ENCODE measurements at regions not wholly inside any gene's neighbourhood (a gene's known extent, or its start where the extent isn't known, plus 50 kb on each side); places are given as distances from the start of the nearest gene placed in this dataset.

DNA sequence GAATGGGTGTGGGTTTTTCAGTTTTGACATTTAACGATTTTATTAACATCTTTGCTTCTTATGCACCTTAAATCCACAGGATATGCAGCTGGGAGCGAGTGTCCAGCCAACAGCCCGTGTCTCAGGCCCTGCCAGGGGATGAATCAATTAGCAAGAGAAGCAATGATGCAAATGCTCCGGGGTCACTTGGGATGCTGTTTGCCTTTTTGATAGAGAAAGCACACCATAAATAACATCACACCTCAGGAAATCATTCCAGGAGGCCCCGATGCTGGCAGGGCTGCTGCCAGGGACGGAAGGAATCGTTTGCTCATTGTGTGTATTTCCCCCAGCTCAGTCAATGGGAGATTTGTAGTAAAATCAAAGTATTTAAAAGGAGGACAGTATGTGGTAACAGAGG lies 394.0 kb upstream of the HNRNPA3 start:
- Histone ChIP-seq H3K4me3 (no peak overlapping the region), H3K9me3 (ENCODE audit: low read depth, low read length) (no peaks in the 10 kb centered on the region), H3K27ac (no peak overlapping the region), H3K36me3 (ENCODE audit: insufficient read depth, low read length) (no peaks in the 10 kb centered on the region), H3K9ac (ENCODE audit: insufficient read length) (no peak overlapping the region)
- no peak for DNase-seq (ENCODE audit: low read depth, low spot score)
- TF ChIP-seq FOXP2 (optimal IDR thresholded peaks at IDR 0.05; ENCODE audit: control extremely low read depth, extremely low read length, insufficient read depth) (no peak), EZH2 (IDR thresholded peaks at IDR 0.05) (no peak)

DNA sequence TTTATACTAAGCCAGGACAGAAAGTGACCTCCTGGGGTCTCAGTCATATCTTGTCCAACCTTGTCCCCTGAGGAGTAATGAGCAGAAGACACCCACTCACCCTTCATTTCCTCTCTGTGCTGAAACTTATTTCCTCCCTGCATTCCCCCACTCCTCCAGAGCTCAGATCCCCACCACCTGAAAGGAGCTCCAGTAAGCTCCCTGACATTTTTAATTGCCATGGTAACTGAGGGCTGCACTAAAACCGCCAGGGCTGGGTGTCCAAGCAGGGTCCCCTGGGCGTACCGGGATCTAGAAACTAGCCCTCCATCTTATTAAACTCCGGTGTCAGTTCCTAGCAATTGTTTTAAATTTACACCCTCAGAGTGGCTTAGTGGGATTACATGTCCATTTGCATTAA lies 393.3 kb upstream of the HNRNPA3 start:
- no peak for TF ChIP-seq FOXP2 (optimal IDR thresholded peaks at IDR 0.05; ENCODE audit: control extremely low read depth, extremely low read length, insufficient read depth)
- TF ChIP-seq POLR2AphosphoS5 (IDR thresholded peaks at IDR 0.05; ENCODE audit: borderline replicate concordance, low read depth, low read length) = no peak
- TF ChIP-seq EZH2 (IDR thresholded peaks at IDR 0.05) = no peak
- no peak overlapping the region for H3K4me3 ChIP-seq
- no peaks in the 10 kb centered on the region for H3K36me3 ChIP-seq (ENCODE audit: insufficient read depth, low read length)
- H3K9me3 ChIP-seq (ENCODE audit: low read depth, low read length) = no peaks in the 10 kb centered on the region
- no peak overlapping the region for H3K9ac ChIP-seq (ENCODE audit: insufficient read length)
- no peak for DNase-seq (ENCODE audit: low read depth, low spot score)
- no peak overlapping the region for H3K27ac ChIP-seq

DNA sequence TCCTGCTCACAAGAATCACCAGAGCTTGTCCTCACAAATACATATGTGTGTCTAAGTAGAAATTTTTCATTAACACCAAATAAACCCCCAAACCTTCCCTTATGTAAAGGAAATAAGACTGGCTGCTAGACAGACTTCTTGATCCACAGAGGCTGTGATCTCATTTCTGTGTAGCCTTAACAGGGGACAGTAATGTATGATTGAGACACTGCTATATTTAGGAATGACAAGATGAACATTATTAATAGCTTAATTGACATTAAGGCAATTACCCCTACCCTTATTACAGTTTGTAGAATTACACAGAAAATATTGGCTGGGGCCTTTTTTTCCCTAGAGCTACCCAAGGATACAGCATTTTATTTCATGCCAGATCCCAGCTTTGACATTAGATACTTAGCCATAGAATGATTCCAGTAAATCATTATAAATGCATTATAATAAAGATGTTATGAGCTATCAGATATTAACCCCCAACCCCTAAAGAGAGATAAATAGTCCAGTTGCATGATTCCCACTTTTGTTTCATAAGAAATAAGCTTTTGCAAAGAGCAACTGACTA lies 392.1 kb upstream of the HNRNPA3 start:
- no peak for TF ChIP-seq EZH2 (IDR thresholded peaks at IDR 0.05)
- TF ChIP-seq FOXP2 (optimal IDR thresholded peaks at IDR 0.05; ENCODE audit: control extremely low read depth, extremely low read length, insufficient read depth) = no peak
- TF ChIP-seq POLR2AphosphoS5 (IDR thresholded peaks at IDR 0.05; ENCODE audit: borderline replicate concordance, low read depth, low read length) = no peak
- Histone ChIP-seq H3K9ac (ENCODE audit: insufficient read length) (no peak overlapping the region), H3K36me3 (ENCODE audit: insufficient read depth, low read length) (no peaks in the 10 kb centered on the region), H3K4me3 (no peak overlapping the region), H3K27ac (no peak overlapping the region), H3K9me3 (ENCODE audit: low read depth, low read length) (no peaks in the 10 kb centered on the region)
- DNase-seq (ENCODE audit: low read depth, low spot score) = no peak

DNA sequence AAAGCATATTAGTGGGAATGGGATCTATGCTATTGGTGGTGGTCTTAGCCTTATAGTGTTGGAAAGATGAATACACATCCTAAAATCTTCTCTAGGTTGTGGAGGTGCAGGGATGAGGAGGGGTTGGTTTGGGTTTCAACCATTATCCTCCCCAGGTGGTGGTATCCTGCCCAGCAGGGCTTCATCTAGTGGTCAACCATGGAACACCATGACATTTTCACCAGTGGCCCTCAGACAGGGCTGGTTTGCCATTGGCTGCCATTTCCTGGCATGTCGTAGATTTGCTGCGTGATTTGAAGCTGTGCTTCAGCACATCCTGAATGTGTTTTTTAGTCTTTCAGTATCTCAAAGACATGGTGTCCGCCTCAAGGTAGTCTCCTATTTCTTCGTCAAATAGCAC lies 391.2 kb upstream of the HNRNPA3 start:
- no peak for TF ChIP-seq EZH2 (IDR thresholded peaks at IDR 0.05)
- no peak for TF ChIP-seq POLR2AphosphoS5 (IDR thresholded peaks at IDR 0.05; ENCODE audit: borderline replicate concordance, low read depth, low read length)
- no peak for TF ChIP-seq FOXP2 (optimal IDR thresholded peaks at IDR 0.05; ENCODE audit: control extremely low read depth, extremely low read length, insufficient read depth)
- Histone ChIP-seq H3K9me3 (ENCODE audit: low read depth, low read length) (no peaks in the 10 kb centered on the region), H3K4me3 (no peak overlapping the region), H3K36me3 (ENCODE audit: insufficient read depth, low read length) (no peaks in the 10 kb centered on the region), H3K27ac (no peak overlapping the region), H3K9ac (ENCODE audit: insufficient read length) (no peak overlapping the region)
- no peak for DNase-seq (ENCODE audit: low read depth, low spot score)

DNA sequence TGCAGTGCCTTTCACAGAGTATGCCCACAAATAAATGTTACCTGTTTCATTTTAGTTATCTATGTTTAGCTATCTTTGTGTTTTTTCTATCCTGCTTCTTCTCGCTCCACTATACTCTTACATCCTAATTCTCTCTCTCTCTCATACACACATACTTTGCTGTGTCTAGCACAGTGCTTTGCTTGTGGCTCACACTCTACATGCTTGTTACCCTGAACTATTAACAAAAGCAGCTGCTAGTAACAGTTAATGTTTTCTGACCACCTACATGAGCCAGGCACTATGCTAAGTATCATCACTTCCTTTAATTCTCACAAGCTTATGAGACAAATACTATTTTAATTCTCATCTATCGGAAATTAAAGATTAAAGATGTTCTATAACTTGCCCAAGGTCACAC lies 390.5 kb upstream of the HNRNPA3 start:
- no peaks in the 10 kb centered on the region for H3K9me3 ChIP-seq (ENCODE audit: low read depth, low read length)
- no peak for TF ChIP-seq FOXP2 (optimal IDR thresholded peaks at IDR 0.05; ENCODE audit: control extremely low read depth, extremely low read length, insufficient read depth)
- no peak for TF ChIP-seq POLR2AphosphoS5 (IDR thresholded peaks at IDR 0.05; ENCODE audit: borderline replicate concordance, low read depth, low read length)
- TF ChIP-seq EZH2 (IDR thresholded peaks at IDR 0.05) = no peak
- H3K36me3 ChIP-seq (ENCODE audit: insufficient read depth, low read length) = no peaks in the 10 kb centered on the region
- H3K27ac ChIP-seq = no peak overlapping the region
- no peak for DNase-seq (ENCODE audit: low read depth, low spot score)
- no peak overlapping the region for H3K4me3 ChIP-seq
- no peak overlapping the region for H3K9ac ChIP-seq (ENCODE audit: insufficient read length)

DNA sequence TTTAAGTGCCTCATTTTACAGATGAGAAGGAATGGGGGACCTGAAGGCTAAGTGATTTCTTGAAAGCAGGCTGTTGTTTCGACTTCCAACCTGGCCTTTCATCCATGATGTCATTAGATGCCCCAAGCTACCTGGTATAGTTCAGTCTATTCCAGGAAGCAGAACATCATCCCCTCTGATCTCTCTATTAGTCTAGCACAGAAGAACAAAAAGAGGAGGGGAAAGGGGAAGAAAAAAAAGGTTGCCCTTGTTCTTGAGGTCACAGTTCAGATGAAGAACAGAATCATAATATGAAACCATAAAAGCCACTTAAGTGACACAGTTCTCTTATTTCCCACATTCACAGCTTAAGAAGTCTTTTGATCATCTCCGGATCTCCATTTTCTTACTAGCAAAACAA lies 386.2 kb upstream of the HNRNPA3 start:
- no peak for TF ChIP-seq EZH2 (IDR thresholded peaks at IDR 0.05)
- no peak for TF ChIP-seq FOXP2 (optimal IDR thresholded peaks at IDR 0.05; ENCODE audit: control extremely low read depth, extremely low read length, insufficient read depth)
- no peak for TF ChIP-seq POLR2AphosphoS5 (IDR thresholded peaks at IDR 0.05; ENCODE audit: borderline replicate concordance, low read depth, low read length)
- no peak overlapping the region for H3K9ac ChIP-seq (ENCODE audit: insufficient read length)
- H3K9me3 ChIP-seq (ENCODE audit: low read depth, low read length) = no peaks in the 10 kb centered on the region
- no peaks in the 10 kb centered on the region for H3K36me3 ChIP-seq (ENCODE audit: insufficient read depth, low read length)
- no peak overlapping the region for H3K27ac ChIP-seq
- no peak for DNase-seq (ENCODE audit: low read depth, low spot score)
- no peak overlapping the region for H3K4me3 ChIP-seq

DNA sequence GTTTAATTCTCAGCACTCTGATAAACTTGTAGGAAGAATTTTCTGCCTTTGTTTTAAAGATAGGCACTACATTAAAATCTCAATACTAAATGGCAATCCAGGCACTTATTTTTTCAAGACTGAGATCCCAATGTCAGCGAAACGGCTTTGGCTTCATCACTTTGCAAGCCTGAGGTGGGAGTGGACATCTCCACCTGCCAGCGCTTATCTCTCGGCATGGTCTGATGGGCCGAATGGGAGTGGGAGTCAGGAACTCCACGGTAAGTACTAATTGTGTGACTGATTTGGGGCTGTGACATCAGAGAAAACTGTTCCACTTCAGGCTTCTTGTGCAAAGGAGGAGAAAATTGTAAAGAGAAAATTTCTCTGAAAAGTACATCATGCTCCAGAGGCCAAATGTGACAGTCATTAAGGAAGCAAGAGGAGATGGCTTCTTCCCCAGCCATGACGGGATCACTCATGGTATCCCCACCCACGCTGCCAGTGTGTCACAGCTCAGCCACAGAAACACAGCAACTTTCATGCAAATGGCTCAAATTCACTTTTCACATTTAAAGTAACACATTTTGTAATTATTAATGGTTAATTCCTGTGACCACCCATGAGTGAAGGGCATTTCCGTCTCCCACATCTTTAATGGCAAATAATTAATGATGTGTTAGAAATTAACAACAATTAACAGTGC lies 385.5 kb upstream of the HNRNPA3 start:
- Histone ChIP-seq H3K9ac (ENCODE audit: insufficient read length) (no peak overlapping the region), H3K36me3 (ENCODE audit: insufficient read depth, low read length) (no peaks in the 10 kb centered on the region), H3K9me3 (ENCODE audit: low read depth, low read length) (no peaks in the 10 kb centered on the region), H3K4me3 (no peak overlapping the region), H3K27ac (no peak overlapping the region)
- no peak for DNase-seq (ENCODE audit: low read depth, low spot score)
- TF ChIP-seq FOXP2 (optimal IDR thresholded peaks at IDR 0.05; ENCODE audit: control extremely low read depth, extremely low read length, insufficient read depth) = no peak
- TF ChIP-seq EZH2 (IDR thresholded peaks at IDR 0.05) = no peak
- no peak for TF ChIP-seq POLR2AphosphoS5 (IDR thresholded peaks at IDR 0.05; ENCODE audit: borderline replicate concordance, low read depth, low read length)

DNA sequence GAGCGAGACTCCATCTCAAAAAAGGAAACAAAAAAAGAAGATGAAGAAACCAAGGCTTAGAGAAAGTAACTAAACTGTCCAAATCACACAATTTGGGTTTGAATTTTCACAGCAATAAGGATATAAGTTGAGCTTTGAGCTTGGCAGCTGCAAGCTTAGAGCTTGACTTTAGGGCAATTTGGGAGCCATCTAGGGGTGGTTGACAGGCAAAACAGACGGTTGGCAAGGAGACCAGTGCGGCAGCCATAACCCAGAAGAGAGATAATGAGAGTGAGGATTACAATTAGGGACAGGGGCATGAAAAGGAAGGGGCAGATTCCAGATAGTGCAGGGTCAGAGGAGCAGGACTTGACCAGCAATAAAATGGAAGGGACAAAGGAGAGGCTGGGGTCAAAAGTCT lies 382.2 kb upstream of the HNRNPA3 start:
- no peaks in the 10 kb centered on the region for H3K36me3 ChIP-seq (ENCODE audit: insufficient read depth, low read length)
- DNase-seq (ENCODE audit: low read depth, low spot score) = no peak
- no peaks in the 10 kb centered on the region for H3K9me3 ChIP-seq (ENCODE audit: low read depth, low read length)
- TF ChIP-seq FOXP2 (optimal IDR thresholded peaks at IDR 0.05; ENCODE audit: control extremely low read depth, extremely low read length, insufficient read depth) = no peak
- no peak overlapping the region for H3K4me3 ChIP-seq
- no peak overlapping the region for H3K27ac ChIP-seq
- no peak overlapping the region for H3K9ac ChIP-seq (ENCODE audit: insufficient read length)

DNA sequence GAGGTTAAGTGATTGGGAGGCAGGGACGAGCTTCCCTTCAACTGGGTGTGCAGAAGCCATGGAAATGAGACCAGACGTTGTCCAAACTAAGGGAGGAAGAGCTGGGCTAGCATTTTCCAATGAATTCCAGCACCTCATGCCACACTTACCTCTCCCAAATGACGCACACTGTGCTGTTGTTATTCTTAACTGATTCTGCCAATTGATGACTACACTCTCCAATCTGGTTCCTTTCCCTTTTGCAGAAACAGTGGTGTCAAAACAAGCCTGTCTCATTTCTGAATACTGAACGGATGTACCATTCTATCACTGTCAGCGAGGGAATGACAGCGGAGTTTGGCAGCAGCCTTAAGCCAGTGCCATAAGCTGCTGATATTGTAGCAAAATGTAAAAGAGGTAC lies 380.5 kb upstream of the HNRNPA3 start:
- DNase-seq (ENCODE audit: low read depth, low spot score) = no peak
- Histone ChIP-seq H3K9me3 (ENCODE audit: low read depth, low read length) (peaks cover 5% of the 10 kb centered on the region; the same call in 1 of the 2 replicates), H3K9ac (ENCODE audit: insufficient read length) (no peak overlapping the region), H3K4me3 (no peak overlapping the region), H3K27ac (no peak overlapping the region), H3K36me3 (ENCODE audit: insufficient read depth, low read length) (no peaks in the 10 kb centered on the region)
- TF ChIP-seq FOXP2 (optimal IDR thresholded peaks at IDR 0.05; ENCODE audit: control extremely low read depth, extremely low read length, insufficient read depth) = no peak
- TF ChIP-seq EZH2 (IDR thresholded peaks at IDR 0.05) = no peak
- no peak for TF ChIP-seq POLR2AphosphoS5 (IDR thresholded peaks at IDR 0.05; ENCODE audit: borderline replicate concordance, low read depth, low read length)
